T-cell (primary cell): ENCODE measurements at regions not wholly inside any gene's neighbourhood (a gene's known extent, or its start where the extent isn't known, plus 50 kb on each side); places are given as distances from the start of the nearest gene placed in this dataset.

Experiments
- ATAC-seq, 4 experiments: fragments of 200-7000 bp in 3 of 4; fragments of 150-1000 bp in 1 of 4; cut with Tn5 transposase; replicated peaks in 1 of 4; 1 replicate in 3 of 4; 2 replicates in 1 of 4; pipeline ENCODE4 v1.10.0; 2021; ENCODE audit warnings: moderate library complexity in 3 of 4, mild to moderate bottlenecking in 2 of 4, moderate number of reproducible peaks in 1 of 4
- CTCF ChIA-PET, 2 donors: fragments of 300-600 bp; sonication (Branson Sonifier 250); formaldehyde crosslinking; loops; one replicate each; lab custom pipeline; 2022; ENCODE audit warnings: antibody characterized with exemption in 2 of 2; lab: Charles Lee
- POLR2A ChIA-PET, 2 donors: fragments of 300-600 bp; sonication (Branson Sonifier 250); formaldehyde crosslinking; loops; one replicate each; lab custom pipeline; 2022; ENCODE audit warnings: antibody characterized with exemption in 2 of 2; lab: Charles Lee
- DNase-seq, 35 experiments: peaks; one replicate each; pipeline versions ENCODE4 v3.0.0 to v3.0.0-alpha.2; 2013 to 2023
- H3K27ac ChIP-seq: one replicate; pipeline ENCODE4 v1.5.1; 2013; ENCODE audit warnings: low read length
- H3K27me3 ChIP-seq, 2 experiments: replicated peaks in 1 of 2; 1 replicate in 1 of 2; 2 replicates in 1 of 2; pipeline versions ENCODE4 v1.6.1 to v1.7.0; 2013; ENCODE audit warnings: low read length in 1 of 2, mixed read lengths in 1 of 2; ENCODE audit not compliant: control insufficient read depth in 2 of 2, insufficient read depth in 2 of 2; ENCODE audit errors: extremely low read depth in 1 of 2
- H3K36me3 ChIP-seq, 2 donors: 1 replicate in 1 of 2; 2 replicates in 1 of 2; pipeline versions ENCODE4 v1.6.1 to v1.7.0; 2013; ENCODE audit warnings: low read length in 1 of 2; ENCODE audit not compliant: control insufficient read depth in 2 of 2, insufficient read depth in 1 of 2; ENCODE audit errors: extremely low read depth in 1 of 2
- H3K4me1 ChIP-seq, 2 experiments: 1 replicate in 1 of 2; 2 replicates in 1 of 2; pipeline versions ENCODE4 v1.6.1 to v1.7.0; 2013; ENCODE audit warnings: low read length in 2 of 2, mixed read lengths in 1 of 2; ENCODE audit not compliant: insufficient read depth in 2 of 2, control insufficient read depth in 1 of 2; ENCODE audit errors: extremely low read depth in 1 of 2
- H3K4me3 ChIP-seq, 2 donors: 1 replicate in 1 of 2; 2 replicates in 1 of 2; pipeline versions ENCODE4 v1.5.1 to v1.7.0; 2013; ENCODE audit warnings: mild to moderate bottlenecking in 2 of 2, low read length in 1 of 2, moderate library complexity in 1 of 2; ENCODE audit not compliant: control insufficient read depth in 1 of 2; ENCODE audit errors: extremely low read depth in 1 of 2
- H3K9me3 ChIP-seq: 2 replicates; pipeline ENCODE4 v1.7.0; 2013
- H3K27ac Mint-ChIP-seq, 2 donors: one replicate each; pipeline ENCODE4 v1.8.0; 2020 to 2021; ENCODE audit warnings: mild to moderate bottlenecking in 2 of 2, mixed read lengths in 2 of 2
- H3K27me3 Mint-ChIP-seq, 2 donors: one replicate each; pipeline ENCODE4 v1.8.0; 2021 to 2022; ENCODE audit warnings: mixed read lengths in 2 of 2
- H3K36me3 Mint-ChIP-seq: one replicate; pipeline ENCODE4 v1.8.0; 2021; ENCODE audit warnings: mixed read lengths
- H3K4me1 Mint-ChIP-seq, 3 donors: one replicate each; pipeline ENCODE4 v1.8.0; 2020 to 2022; ENCODE audit warnings: mixed read lengths in 3 of 3, mild to moderate bottlenecking in 1 of 3
- H3K4me3 Mint-ChIP-seq, 3 donors: one replicate each; pipeline ENCODE4 v1.8.0; 2020 to 2022; ENCODE audit warnings: mild to moderate bottlenecking in 3 of 3, mixed read lengths in 3 of 3, moderate library complexity in 3 of 3
- H3K9me3 Mint-ChIP-seq, 3 donors: one replicate each; pipeline ENCODE4 v1.8.0; 2020 to 2022; ENCODE audit warnings: mixed read lengths in 3 of 3
- WGBS: methylation state at CpG from one replicate; pipeline ENCODE4 v1.1.5; 2013; ENCODE audit warnings: missing lambda C conversion rate; ENCODE audit not compliant: insufficient coverage; 5-methylcytosine and 5-hydroxymethylcytosine counted together

GRCh38 chr17:54153423-54153822 is 330.7 kb downstream of the KIF2B start:
- no peak overlapping the region for H3K4me3 ChIP-seq
- no peaks in the 10 kb centered on the region for H3K36me3 ChIP-seq
- WGBS: no CpG with 5 or more reads among the region's 1 CpG
- Mint-ChIP-seq H3K4me1 (no peaks in the 10 kb centered on the region), H3K4me3 (no peak overlapping the region), H3K36me3 (no peaks in the 10 kb centered on the region), H3K27ac (no peak overlapping the region), H3K9me3 (peaks cover 5 to 12% (median 11%) of the 10 kb centered on the region in 3 donors), H3K27me3 (no peaks in the 10 kb centered on the region)
- POLR2A ChIA-PET: no interaction called here
- H3K27me3 ChIP-seq: no peaks in the 10 kb centered on the region
- no peak overlapping the region for H3K27ac ChIP-seq
- H3K4me1 ChIP-seq: no peaks in the 10 kb centered on the region
- no peak for DNase-seq
- ATAC-seq: no peak
- H3K9me3 ChIP-seq: no peaks in the 10 kb centered on the region
- CTCF ChIA-PET: no interaction called here

DNA sequence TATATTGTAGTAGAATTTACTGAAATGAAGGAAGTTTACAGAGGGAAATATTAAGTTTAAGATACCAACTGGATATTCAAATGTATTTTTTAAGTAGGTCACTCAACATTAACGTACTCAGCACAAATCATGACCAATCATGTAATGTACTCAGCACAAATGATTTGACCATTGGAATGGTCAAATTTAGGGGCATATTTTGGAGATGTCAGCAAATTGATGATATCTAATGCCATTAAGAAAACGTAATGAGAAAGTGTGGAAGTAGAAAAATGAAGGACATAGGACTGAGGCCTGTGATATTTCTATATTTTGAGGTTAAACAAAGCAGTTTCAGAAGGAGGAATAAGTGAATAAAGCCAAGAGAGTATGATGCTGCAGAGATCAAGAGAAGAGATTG is 334.8 kb downstream of the KIF2B start:
- ChIA-PET CTCF (no interaction called here), POLR2A (no interaction called here)
- no peak overlapping the region for H3K4me3 ChIP-seq
- H3K4me1 ChIP-seq: no peaks in the 10 kb centered on the region
- WGBS: 22% methylated on average over 1 of the region's 2 CpGs
- no peaks in the 10 kb centered on the region for H3K27me3 Mint-ChIP-seq
- H3K36me3 Mint-ChIP-seq: no peaks in the 10 kb centered on the region
- DNase-seq (no peak), ATAC-seq (no peak)
- H3K9me3 Mint-ChIP-seq: peaks cover 5 to 19% (median 14%) of the 10 kb centered on the region in 3 donors
- no peak overlapping the region for H3K4me3 Mint-ChIP-seq
- H3K27me3 ChIP-seq: no peaks in the 10 kb centered on the region
- H3K4me1 Mint-ChIP-seq: no peaks in the 10 kb centered on the region
- no peaks in the 10 kb centered on the region for H3K9me3 ChIP-seq
- H3K27ac ChIP-seq: no peak overlapping the region
- no peaks in the 10 kb centered on the region for H3K36me3 ChIP-seq
- no peak overlapping the region for H3K27ac Mint-ChIP-seq

GRCh38 chr17:54172096-54172984 is 349.6 kb downstream of the KIF2B start:
- Mint-ChIP-seq H3K4me3 (no peak overlapping the region), H3K36me3 (no peaks in the 10 kb centered on the region), H3K27me3 (no peaks in the 10 kb centered on the region), H3K9me3 (peaks cover 0 to 13% (median 11%) of the 10 kb centered on the region in 3 donors), H3K4me1 (no peaks in the 10 kb centered on the region), H3K27ac (no peak overlapping the region)
- no peaks in the 10 kb centered on the region for H3K27me3 ChIP-seq
- POLR2A ChIA-PET: no interaction called here
- no peak for ATAC-seq
- no peaks in the 10 kb centered on the region for H3K4me1 ChIP-seq
- DNase-seq: no peak
- H3K9me3 ChIP-seq: no peaks in the 10 kb centered on the region
- H3K36me3 ChIP-seq: no peaks in the 10 kb centered on the region
- no peak overlapping the region for H3K27ac ChIP-seq
- CTCF ChIA-PET: no interaction called here
- WGBS: no CpG with 5 or more reads among the region's 3 CpGs
- H3K4me3 ChIP-seq: no peak overlapping the region

- CTCF ChIA-PET: no interaction called here
- no peaks in the 10 kb centered on the region for H3K27me3 ChIP-seq
- no peak overlapping the region for H3K4me3 Mint-ChIP-seq
- no peaks in the 10 kb centered on the region for H3K4me1 Mint-ChIP-seq
- no peak overlapping the region for H3K27ac ChIP-seq
- DNase-seq (no peak), ATAC-seq (no peak)
- no peaks in the 10 kb centered on the region for H3K36me3 ChIP-seq
- H3K9me3 ChIP-seq: no peaks in the 10 kb centered on the region
- no peak overlapping the region for H3K4me3 ChIP-seq
- H3K27ac Mint-ChIP-seq: no peak overlapping the region
- H3K36me3 Mint-ChIP-seq: no peaks in the 10 kb centered on the region
- H3K9me3 Mint-ChIP-seq: peaks cover 0 to 13% (median 11%) of the 10 kb centered on the region in 3 donors
- H3K4me1 ChIP-seq: no peaks in the 10 kb centered on the region
- H3K27me3 Mint-ChIP-seq: no peaks in the 10 kb centered on the region
- POLR2A ChIA-PET: no interaction called here
Observed at GRCh38 chr17:54172985-54173316, 350.2 kb downstream of the KIF2B start.

- no peaks in the 10 kb centered on the region for H3K36me3 Mint-ChIP-seq
- 58% methylated on average over 2 of the region's 4 CpGs for WGBS
- Histone ChIP-seq H3K36me3 (no peaks in the 10 kb centered on the region), H3K27me3 (no peaks in the 10 kb centered on the region), H3K4me1 (no peaks in the 10 kb centered on the region), H3K9me3 (no peaks in the 10 kb centered on the region), H3K27ac (no peak overlapping the region), H3K4me3 (no peak overlapping the region)
- ATAC-seq: no peak
- CTCF ChIA-PET: interaction anchor here in 1 of 2 donors (0.7 kb wide), 1 partner anchor 172 kb away, joined by 3 read pairs; no protein-coding TSS in a partner anchor
- no peak overlapping the region for H3K27ac Mint-ChIP-seq
- POLR2A ChIA-PET: no interaction called here
- no peak overlapping the region for H3K4me3 Mint-ChIP-seq
- H3K9me3 Mint-ChIP-seq: peaks cover 0 to 18% (median 11%) of the 10 kb centered on the region in 3 donors
- H3K4me1 Mint-ChIP-seq: no peaks in the 10 kb centered on the region
- no peak for DNase-seq
- H3K27me3 Mint-ChIP-seq: no peaks in the 10 kb centered on the region
Observed at GRCh38 chr17:54177606-54178308, 355.0 kb downstream of the KIF2B start.

DNA sequence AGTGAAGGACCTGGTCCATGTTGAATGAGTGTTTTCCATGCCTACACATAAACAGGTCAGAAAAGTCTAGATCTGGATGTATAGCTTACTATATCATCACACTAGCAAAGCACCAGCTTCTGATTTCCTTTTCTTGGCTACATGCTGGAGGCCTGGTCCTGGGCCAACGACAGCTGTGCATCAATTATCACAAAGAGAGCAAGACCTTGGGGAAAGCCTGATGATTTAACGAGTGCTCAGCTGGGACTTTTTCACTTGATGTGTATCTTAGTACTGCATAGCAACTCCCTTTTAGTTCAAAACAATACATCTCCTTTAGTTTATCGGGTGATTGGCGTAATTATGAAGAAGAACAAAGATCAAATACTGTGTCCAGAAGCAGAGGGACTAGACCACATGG is 358.2 kb downstream of the KIF2B start:
- H3K4me3 Mint-ChIP-seq: no peak overlapping the region
- no peaks in the 10 kb centered on the region for H3K4me1 ChIP-seq
- H3K4me1 Mint-ChIP-seq: no peaks in the 10 kb centered on the region
- H3K27me3 ChIP-seq: no peaks in the 10 kb centered on the region
- H3K36me3 Mint-ChIP-seq: no peaks in the 10 kb centered on the region
- ChIA-PET CTCF (no interaction called here), POLR2A (no interaction called here)
- H3K9me3 ChIP-seq: no peaks in the 10 kb centered on the region
- 0% methylated on average over 1 of the region's 4 CpGs for WGBS
- no peak overlapping the region for H3K4me3 ChIP-seq
- ATAC-seq: no peak
- H3K27me3 Mint-ChIP-seq: no peaks in the 10 kb centered on the region
- no peaks in the 10 kb centered on the region for H3K36me3 ChIP-seq
- peaks cover 0 to 23% (median 16%) of the 10 kb centered on the region in 3 donors for H3K9me3 Mint-ChIP-seq
- no peak overlapping the region for H3K27ac Mint-ChIP-seq
- no peak for DNase-seq
- no peak overlapping the region for H3K27ac ChIP-seq
